ENCODE measurements at regions not wholly inside any gene's neighbourhood (a gene's known extent, or its start where the extent isn't known, plus 50 kb on each side); places are given as distances from the start of the nearest gene placed in this dataset.
"Not testable (repeated sequence)": the region's sequence is repeated elsewhere in the genome, so short reads cannot be mapped to it uniquely, and the experiment has no call there.

DNA sequence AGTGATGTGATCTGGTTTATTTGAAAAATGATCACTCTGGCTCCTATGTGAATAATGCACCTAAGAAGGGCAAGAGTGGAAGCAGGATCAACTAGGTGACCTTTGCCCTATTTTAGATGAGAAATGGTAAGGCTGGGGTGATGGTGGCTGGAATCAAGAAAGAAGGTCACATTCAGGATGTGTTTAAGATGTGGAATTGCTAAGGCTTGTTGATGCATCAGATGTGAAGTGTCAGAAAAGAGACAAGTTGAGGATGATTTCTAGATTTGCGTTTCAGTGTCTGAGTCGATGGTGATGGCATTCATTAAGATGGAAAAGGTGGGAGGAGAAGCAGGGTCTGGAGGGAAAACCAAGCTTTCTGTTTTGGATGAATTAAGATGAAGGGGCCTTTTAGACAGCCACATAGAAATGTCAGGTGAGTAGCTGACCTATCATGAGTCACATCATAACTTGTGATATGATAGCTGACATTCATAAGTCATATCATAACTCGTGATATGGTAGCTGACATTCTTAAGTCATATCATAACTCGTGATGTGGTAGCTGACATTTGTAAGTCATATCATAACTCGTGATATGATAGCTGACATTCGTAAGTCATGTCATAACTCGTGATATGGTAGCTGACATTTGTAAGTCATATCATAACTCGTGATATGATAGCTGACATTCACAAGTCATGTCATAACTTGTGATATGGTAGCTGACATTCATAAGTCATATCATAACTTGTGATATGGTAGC is 101.2 kb upstream of the SEC11C start:
- DNase-seq (ENCODE audit: low read depth in 2 of 2): no peak

DNA sequence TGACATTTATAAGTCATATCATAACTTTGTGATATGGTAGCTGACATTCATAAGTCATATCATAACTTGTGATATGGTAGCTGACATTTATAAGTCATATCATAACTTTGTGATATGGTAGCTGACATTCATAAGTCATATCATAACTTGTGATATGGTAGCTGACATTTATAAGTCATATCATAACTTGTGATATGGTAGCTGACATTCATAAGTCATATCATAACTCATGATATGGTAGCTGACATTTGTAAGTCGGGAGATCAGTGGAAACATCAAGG is 100.7 kb upstream of the SEC11C start:
- not testable (repeated sequence) for DNase-seq (ENCODE audit: low read depth in 2 of 2)

DNA sequence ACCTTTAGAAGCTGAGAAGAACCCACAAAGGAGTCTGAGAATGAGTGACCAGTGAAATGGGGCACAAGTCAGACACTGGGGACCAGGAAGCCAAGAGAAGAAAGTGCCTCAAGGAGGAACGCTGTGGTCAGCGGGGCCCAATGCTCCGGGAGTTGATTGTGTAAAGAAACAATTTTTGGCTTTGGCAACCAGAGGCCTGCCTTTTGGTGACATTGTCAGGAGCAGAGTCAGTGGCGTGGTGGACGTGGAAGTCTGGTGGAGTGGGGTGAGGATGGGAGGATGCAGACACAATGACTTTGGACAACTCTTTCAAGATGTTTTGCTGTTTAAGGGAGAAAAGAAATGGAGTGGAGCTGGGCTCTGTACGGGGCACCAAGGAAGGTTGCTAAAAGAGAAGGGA is 100.2 kb upstream of the SEC11C start:
- no peak for DNase-seq (ENCODE audit: low read depth in 2 of 2)

DNA sequence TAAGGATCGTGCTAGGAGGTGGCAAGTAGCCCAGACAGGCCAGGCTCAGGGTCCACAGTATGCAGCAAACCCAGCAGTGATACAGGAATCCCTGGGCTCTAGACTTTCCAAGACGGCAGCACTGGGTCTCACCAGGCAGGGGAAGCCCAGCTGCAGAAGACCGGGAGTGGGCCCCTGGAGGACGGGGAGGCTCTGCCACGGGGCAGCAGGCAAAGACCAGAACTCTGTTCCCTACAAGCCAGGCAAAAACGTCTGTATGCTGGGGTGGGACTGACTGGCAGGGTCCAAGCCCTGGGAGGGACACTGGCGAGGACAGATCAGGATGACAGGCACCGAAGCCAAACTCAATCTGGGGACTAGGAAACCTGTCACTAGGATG is 98.9 kb upstream of the SEC11C start:
- DNase-seq (ENCODE audit: low read depth in 2 of 2): no peak

DNA sequence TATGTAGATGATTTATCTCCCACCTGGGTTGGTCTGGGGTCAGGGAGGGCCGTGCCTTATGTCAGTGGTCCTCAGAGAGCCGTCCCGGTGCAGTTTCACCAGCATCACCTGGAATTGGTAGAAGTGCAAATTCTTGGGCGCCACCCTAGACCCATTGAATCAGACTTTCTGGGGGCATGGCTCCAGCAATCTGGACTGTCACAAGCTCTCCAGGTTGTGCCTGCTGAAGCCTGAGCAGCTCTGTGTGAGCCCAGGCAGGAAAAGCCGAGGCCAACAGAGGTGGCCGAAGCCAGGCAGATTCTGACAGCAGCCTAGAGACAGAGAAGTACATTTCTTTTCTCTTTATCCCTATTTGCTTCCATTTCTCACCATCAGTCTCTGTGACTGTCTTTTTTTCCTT is 98.4 kb upstream of the SEC11C start:
- DNase-seq (ENCODE audit: low read depth in 2 of 2): no peak

DNA sequence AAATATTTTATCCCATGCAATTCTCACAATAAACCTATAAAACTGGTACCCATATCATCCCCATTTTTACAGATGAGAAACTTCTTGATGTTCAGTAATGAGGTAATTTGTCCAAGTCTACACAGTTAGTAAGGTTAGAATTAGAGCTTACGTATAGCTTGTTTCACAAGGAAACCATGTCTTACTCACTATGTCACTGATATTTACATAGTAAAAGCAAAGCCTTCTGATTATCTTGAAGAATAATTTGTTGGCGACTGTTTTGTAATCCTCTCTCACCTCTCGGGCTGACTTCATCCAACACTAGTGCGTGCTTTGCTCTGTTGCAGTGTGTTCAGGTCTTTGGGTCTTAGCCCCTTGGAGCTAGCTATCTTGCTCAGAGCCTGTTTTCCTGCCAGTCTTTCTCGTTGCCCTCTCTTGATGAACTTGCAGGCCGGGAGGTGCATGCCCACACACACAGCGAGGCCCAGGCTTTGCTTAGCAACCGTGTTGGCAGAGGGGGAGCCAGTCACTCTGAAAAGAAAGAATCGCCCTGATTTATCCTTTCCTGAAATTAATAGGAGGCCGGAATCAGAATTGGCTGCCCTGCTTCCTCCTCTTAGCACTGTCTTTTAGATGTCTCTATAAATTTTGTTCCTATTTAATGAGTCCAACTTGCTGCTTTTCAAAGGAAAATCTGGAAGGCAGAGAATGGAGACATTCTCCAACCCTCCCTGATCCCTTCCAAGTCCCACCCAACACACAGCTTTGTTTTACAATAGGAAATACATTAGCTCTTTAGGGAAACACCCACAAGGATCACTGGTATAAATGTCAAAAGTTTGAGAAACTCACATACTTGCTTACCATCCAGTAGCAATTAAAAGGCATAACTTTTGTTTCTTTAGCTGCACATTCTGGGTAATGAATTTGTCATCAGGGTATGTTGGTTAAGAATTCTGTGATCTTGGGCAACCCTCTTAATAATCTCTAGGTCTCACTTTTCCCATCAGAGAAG is 97.6 kb upstream of the SEC11C start:
- peak in 1 of 2 donors; percentile 8 for DNase-seq (ENCODE audit: low read depth in 2 of 2)

DNA sequence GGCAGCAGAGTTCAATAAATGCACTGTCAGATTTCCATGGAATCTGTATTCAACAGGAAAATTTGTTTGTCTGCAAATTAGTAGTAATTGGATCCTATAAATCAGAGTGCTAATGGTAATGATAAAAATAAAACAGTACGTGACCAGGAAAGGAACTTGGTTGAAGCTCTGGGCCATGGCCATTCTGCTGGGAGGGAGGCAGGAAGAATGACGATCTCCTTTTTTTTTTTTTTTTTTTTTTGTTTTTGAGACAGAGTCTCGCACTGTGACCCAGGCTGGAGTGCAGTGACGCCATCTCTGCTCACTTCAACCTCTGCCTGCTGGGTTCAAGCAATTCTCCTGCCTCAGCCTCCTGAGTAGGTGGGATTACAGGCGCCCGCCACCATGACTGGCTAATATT is 94.8 kb upstream of the SEC11C start:
- DNase-seq (ENCODE audit: low read depth in 2 of 2): peak in 1 of 2 donors; percentile 13

DNA sequence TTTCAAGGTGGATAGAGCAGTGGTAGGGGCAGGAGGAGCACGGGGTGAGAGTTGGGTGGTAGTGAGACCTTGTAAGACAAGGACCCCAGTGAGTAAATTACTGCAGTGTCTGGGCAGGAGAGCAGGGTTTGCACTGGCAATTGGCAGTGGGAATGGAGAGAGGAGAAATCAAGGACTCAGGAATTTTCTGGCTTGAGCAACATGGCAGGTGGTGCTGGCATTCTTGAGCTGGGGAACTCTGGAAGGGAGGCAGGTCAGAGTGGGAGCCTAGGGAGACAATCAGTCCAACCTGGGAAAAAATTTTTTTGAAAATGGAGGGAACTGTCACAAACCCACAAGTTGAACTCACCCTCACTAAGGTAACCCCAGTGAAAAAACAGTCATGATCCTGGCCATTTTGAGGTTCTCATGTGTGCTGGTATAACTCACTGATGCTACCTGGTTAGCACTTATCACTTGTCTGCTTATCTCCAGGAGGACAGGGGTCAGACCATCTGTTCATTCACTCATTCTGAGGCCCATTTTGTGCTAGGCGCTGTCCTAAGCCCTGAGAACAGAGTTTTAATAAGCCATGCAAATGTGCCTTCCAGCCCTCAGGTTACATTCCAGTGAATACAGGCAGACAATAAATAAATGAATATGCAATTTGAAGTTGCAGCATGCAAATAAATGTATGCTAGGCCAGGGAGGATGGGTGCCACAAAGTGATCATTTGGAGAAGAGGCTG is 92.2 kb upstream of the SEC11C start:
- DNase-seq (ENCODE audit: low read depth in 2 of 2): no peak

DNA sequence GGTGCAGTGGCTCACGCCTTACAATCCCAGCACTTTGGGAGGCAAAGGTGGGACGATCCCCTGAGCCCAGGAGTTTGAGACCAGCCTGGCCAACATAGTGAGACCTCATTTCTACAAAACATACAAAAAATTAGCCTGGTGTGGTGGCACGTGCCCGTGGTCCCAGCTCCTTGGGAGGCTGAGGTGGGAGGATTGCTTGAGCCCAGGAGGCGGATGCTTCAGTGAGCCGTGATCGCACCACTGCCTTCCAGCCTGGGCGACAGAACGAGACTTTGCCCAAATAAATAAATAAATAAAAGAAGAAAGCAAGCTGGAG is 91.7 kb upstream of the SEC11C start:
- no peak for DNase-seq (ENCODE audit: low read depth in 2 of 2)

DNA sequence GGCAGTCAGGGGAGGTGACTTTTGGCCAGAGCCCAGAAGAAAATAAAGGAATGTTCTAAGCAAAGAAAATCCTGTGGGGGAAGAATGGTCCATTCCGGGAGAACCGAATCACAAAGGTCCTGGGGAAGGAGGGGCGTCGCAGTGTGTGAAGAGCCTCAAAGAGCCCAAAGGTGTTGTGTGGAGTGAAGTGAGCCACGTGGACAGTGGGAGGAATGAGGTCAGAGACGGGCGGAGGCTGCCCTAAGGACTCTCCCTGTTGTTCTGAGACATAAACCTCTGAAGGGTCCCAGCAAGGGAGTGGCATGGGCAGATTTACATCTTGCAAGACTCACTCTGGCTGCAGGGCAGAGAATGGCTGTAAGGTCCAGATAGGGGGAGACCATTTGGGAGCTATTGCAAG is 91.3 kb upstream of the SEC11C start:
- DNase-seq (ENCODE audit: low read depth in 2 of 2): no peak

DNA sequence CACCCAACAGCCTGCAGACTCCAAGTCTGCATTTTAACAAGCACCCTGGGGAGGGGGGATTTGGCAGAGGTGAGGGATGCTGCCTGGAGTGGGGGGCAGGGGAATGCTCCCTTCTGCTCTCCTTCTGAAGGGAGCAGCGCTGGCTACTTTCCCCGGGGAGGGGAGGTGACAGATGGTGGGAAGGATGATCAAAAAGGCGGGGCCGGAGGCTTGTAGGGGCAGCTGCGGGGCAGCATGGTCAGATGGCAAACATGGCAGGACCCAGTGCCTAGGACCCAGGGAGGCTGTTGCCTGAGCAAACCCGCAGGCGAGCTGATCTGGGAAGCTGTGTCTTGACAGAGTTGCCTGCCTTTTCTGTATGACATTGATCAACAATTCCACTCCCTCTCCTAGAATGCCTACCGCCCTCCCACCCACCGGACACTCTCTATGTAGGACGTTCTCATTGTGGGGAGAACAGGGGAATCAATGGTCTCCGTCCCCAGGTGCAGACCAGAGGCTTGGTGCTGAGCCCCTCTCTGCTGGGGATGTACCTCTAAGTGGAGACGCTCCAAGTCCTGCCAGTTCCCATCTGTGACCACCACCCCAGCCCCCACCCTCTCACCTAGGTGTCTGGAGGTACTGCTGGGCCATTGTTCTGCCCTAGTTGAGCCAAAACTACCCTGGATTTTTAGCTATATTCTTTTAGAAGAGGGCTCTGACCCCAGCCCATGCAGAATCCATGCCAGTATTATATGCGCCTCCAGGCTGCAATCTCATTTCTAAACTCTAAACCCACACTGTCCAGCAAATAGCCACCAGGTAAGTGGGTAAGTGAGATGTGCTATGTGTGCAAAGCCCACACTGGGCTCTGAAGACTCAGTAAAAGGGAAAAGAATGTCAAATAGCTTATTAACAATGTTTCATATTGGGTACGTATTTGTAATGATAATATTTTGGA is 89.7 kb upstream of the SEC11C start:
- no peak for DNase-seq (ENCODE audit: low read depth in 2 of 2)

DNA sequence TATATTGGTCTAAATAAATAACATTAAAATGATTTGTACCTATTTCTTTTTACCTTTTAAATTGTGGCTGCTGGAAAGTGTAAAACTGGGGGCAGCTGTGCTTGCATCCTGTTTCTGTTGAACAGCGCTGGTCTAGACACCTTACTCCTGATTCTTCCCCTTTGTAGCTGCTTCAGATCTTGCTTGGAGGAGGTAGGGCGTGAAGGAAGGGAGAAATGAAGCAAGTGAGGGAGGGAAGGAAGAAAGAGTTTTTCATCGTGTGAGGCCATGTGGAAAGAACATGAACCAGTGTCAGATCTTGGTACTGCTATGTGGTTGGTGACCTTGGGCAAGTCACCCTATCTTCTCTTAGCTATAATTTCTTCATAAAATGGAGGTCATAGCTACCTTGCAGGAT is 89.0 kb upstream of the SEC11C start:
- no peak for DNase-seq (ENCODE audit: low read depth in 2 of 2)

DNA sequence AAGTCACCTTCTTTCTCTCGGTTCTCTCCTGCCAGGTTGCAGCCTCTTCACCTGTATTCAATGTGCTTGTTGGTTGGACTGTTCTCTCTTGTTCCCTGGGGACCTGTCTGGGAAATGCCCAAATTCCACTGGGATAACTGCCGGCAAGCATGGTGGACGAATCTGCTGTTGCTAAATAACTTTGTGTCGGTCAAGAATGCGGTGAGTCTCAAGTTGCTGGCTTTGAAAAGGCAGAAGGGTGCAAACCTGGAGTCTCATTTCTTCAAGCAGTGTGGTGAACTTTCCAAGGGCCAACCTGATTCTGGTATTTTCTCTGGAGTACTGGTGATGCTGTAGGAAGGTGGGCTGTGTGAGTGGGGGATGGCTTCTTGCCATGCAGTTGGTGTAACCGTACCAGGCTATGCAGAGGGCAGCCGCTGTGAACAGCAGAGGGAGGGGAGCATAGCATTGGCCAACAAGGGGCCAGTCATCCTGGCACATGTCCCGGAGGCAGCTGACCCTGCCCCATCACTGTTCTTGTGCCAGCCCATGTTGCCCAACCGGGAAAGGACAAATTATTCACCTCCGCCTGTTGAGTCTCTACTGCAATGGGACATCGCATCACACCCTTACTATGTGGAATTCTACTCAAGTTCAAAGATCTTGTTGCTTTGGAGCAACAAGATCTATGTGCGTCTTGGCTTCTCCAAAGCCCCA is 88.1 kb upstream of the SEC11C start:
- peak in 1 of 2 donors; percentile 18 for DNase-seq (ENCODE audit: low read depth in 2 of 2)

DNA sequence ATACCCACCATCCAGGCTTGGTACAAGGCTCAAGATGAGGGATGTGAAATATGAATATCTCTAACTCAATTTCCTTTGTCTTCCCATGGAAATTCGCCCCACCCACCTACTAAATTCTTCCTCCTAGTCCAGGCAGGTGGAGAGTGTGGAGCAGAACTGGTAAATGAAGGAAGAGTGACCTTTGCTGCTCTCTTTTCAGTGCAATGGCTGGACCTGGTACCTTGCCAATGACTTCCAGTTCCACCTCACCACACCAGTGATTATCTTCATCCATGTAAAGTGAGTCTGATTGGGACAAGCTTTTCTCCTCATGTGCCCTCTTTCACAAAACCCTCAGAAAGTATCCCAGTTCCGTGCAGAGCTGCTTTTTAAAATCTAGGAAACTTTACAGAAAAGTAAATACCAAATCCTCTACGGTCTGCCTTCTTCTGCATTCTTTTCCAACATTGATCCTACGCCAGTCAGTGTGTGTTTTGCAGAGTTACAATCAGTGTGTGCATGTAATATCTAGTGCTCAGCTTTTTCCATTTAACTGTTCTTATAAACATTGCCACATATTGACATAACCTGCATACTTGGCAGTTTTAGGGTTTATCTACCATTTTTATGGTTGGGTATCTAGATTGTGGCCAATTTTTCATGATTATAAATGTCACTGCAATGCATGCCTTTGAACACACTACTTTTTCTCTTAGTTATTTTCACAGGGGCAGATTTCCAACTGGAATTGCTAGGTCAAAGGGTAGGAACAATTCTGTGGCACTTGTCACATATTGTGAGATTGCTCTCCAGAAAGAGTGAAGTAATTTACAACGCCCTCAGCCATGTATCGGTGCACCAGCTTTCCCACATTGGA is 86.5 kb upstream of the SEC11C start:
- DNase-seq (ENCODE audit: low read depth in 2 of 2): peak in 1 of 2 donors; percentile 87

DNA sequence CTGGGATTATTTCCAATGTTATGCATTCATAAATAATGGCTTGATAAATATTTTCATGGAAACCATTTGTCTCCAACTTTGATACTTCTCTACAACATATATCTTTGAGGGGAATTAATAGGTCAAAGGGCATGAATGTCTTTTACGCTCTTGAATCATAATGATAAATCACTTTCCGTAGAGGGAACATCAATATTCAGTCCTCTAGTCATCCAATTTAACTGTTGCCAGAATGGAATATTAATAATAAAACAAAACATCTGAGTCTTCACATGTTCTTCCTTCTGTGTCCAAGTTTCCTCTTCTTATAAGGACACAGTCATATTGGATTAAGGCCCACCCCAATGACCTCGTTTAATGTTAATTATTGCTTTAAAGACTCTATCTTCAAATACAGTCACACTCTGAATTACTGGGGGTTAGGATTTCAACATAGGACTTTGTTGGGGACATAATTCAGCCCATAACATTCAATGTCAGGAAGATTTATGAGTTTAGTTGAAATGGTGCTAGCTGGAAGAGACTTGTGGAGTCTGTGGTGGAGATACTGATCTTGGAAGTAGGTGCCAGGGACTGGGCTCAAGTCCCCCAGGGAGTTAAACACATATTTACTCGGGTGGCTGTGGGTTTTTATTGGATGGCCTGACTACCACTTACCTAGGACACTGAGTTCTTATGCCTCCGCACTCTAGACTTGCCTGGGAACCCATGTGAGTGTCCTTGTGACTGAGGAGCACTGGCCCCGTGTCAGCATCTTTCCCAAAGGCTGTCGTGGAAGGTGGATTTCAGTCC is 85.0 kb upstream of the SEC11C start:
- DNase-seq (ENCODE audit: low read depth in 2 of 2): no peak

DNA sequence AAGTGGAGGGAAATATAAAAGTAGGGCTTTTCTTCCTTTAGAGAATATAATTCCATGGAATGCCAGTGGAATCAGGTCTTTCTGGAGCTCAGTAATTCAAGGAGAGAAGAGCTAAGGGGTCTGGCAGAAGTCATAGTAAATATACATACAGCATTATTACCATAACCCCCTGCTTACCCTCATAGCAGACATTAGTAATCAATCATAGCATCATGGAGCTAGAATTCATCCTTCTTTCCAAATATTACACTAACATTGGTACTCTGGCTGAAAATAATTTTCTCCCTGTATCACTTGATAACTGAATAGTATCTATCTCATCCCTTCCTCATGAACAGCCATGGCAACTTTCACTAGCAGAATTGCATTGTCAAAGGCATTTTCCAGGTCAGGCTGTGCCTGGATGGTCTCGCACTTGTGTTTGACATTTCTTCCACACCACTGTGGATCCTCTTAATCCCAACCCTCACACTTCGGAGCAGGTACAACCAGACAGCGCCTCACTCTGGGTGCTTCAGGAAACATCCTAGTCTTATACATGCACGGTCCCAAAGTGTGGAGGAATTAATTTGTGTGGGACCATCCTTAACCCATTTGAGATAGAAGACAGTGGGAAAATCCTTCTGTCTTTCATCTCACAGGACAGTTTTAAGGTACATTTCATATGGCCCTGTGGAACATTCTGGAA is 84.2 kb upstream of the SEC11C start:
- DNase-seq (ENCODE audit: low read depth in 2 of 2): peak; percentile 47 to 49

DNA sequence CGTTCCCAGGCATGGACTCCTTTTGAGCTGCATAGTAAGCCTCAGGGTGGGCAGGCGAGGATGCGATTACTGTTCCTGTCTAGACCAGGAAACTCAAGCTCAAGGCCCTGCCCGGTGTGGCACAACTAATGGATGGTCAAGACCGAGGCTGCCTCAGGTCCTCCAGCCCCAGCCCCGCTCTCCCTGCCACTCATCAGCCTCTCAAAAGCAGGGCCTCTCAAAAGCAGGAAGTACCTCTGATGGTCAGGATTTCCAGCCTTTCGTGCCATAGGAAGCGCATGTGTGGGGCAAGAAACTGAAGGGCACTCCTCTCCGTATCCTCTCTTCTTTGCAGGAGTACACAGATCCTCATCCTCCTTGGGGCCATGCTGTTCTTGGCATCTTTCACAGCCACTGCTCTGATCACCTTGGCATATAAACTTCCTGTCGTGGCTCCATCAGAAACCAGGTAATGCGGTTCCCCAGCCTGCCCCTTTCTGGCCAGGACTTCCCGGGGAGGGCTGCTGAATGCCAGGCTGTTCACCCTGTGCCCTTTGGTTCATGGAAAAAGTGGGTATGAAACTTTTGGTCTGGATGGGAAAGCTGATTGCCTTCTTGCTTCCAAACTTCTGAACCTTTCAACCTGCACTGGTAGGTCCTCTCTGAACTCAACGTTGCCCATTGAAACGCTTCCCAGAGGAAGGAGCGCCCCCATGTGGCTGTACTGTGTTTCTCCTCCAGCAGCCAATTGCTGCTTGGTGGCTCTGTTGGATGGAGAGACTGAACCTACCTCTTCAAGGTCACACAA is 82.8 kb upstream of the SEC11C start:
- peak; percentile 84 to 91 for DNase-seq (ENCODE audit: low read depth in 2 of 2)

DNA sequence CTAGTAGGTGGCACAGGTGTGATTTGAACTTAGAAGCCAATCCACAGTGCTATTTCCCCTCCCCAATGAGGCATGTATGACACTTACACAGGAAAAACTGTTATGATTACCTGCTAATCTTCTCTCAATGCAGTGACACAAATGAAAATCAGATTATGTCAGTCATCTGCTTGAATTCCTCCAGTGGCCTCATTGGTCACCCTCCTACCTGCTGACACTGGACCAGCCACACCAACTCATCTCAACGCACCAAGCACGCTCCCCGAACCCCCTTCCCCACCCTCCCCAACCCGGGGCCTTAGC is 82.2 kb upstream of the SEC11C start:
- DNase-seq (ENCODE audit: low read depth in 2 of 2): no peak

All from lung microvascular endothelial cell (primary cell).